K562 (cell line): ENCODE measurements at regions not wholly inside any gene's neighbourhood (a gene's known extent, or its start where the extent isn't known, plus 50 kb on each side); places are given as distances from the start of the nearest gene placed in this dataset.

Experiments
- ATF3 ChIP-seq, 2 experiments: fragments of 450-650 bp in 1 of 2; sonication (generic) in 1 of 2; formaldehyde crosslinking in 1 of 2; IDR thresholded peaks in 1 of 2; conservative IDR thresholded peaks in 1 of 2; 2 replicates each; pipeline versions ENCODE4 v1.6.1 to v1.8.1; 2016 to 2023; ENCODE audit warnings: mild to moderate bottlenecking in 2 of 2, moderate library complexity in 2 of 2, inconsistent platforms in 1 of 2, missing genetic modification reagents in 1 of 2
- CEBPG ChIP-seq, 3 experiments: fragments of 200-800 bp in 1 of 3; sonication (Bioruptor generic) in 1 of 3; sonication (generic) in 1 of 3; formaldehyde crosslinking in 1 of 3; IDR thresholded peaks in 2 of 3; conservative IDR thresholded peaks in 1 of 3; 2 replicates each; pipeline versions ENCODE4 v1.6.1 to v1.8.0; 2016 to 2022; ENCODE audit warnings: missing compliant biosample characterization in 2 of 3, missing genetic modification characterization in 2 of 3, mild to moderate bottlenecking in 1 of 3, missing genetic modification reagents in 1 of 3
- LCOR ChIP-seq: sonication (generic); formaldehyde crosslinking; IDR thresholded peaks from 2 replicates; pipeline ENCODE4 v1.8.0; 2022; ENCODE audit warnings: mild to moderate bottlenecking, missing genetic modification reagents
- MEIS2 ChIP-seq: fragments of 450-650 bp; IDR thresholded peaks from 2 replicates; pipeline ENCODE4 v1.6.1; 2014; ENCODE audit warnings: mild to moderate bottlenecking; ENCODE audit not compliant: partially characterized antibody
- REST ChIP-seq, 2 experiments: fragments of 450-650 bp; formaldehyde crosslinking in 1 of 2; IDR thresholded peaks; 2 replicates each; pipeline versions ENCODE4 v1.4.0 to v1.6.1; 2014 to 2020; ENCODE audit warnings: mild to moderate bottlenecking in 2 of 2, borderline replicate concordance in 1 of 2, low read depth in 1 of 2
- TSC22D4 ChIP-seq: fragments of 450-650 bp; IDR thresholded peaks from 2 replicates; pipeline ENCODE4 v1.6.1; 2016; ENCODE audit warnings: missing genetic modification characterization, missing biosample characterization, control low read depth
- UBTF ChIP-seq, 2 experiments: IDR thresholded peaks; 2 replicates each; pipeline ENCODE4 v1.6.1; 2012; ENCODE audit warnings: improper control_type of control experiment in 2 of 2, low read depth in 2 of 2, low read length in 2 of 2, borderline replicate concordance in 1 of 2
- ZSCAN32 ChIP-seq: fragments of 450-650 bp; formaldehyde crosslinking; IDR thresholded peaks from 2 replicates; pipeline ENCODE4 v1.4.0; 2020; ENCODE audit warnings: mild to moderate bottlenecking, moderate library complexity

- no peak for TF ChIP-seq CEBPG (CRISPR knock-in tag; IDR thresholded peaks at IDR 0.05)
- peak in 1 of 2 experiments; percentile 68; a peak in 2 of 4 replicates for TF ChIP-seq CEBPG (tag; conservative IDR thresholded peaks at IDR 0.05 in 1 of 2, IDR thresholded peaks at IDR 0.05 in 1 of 2)
- TF ChIP-seq LCOR (CRISPR knock-in tag), result no peak
- TF ChIP-seq REST (IDR thresholded peaks at IDR 0.05; ENCODE audit: borderline replicate concordance), result no peak
- no peak for TF ChIP-seq REST (CRISPR knock-in tag; IDR thresholded peaks at IDR 0.05; ENCODE audit: low read depth)
- 0 out of 2 replicates have a peak, but pooled peaks have one; percentile 16 for TF ChIP-seq ZSCAN32 (CRISPR knock-in tag)
- TF ChIP-seq ATF3 (IDR thresholded peaks at IDR 0.05), result peak; percentile 41; the same call in 1 of the 2 replicates
- no peak for TF ChIP-seq ATF3 (CRISPR knock-in tag; conservative IDR thresholded peaks at IDR 0.05)
- TF ChIP-seq MEIS2, result no peak
- no peak for TF ChIP-seq TSC22D4 (tag)
- no peak for TF ChIP-seq UBTF (IDR thresholded peaks at IDR 0.05; ENCODE audit: borderline replicate concordance in 1 of 2, low read depth in 2 of 2, low read length in 2 of 2)
Measured at GRCh38 chr5:11998397-11998796, 94.2 kb upstream of the CTNND2 start (continued).
